Bronchial epithelial cell (primary cell): ENCODE measurements at regions not wholly inside any gene's neighbourhood (a gene's known extent, or its start where the extent isn't known, plus 50 kb on each side); places are given as distances from the start of the nearest gene placed in this dataset.
"Not testable (repeated sequence)": the region's sequence is repeated elsewhere in the genome, so short reads cannot be mapped to it uniquely, and the experiment has no call there.

ENCODE experiments used
- DNase-seq: peaks from one replicate; pipeline ENCODE4 v3.0.0-alpha.2; 2010; ENCODE audit warnings: low read depth
- FAIRE-seq: peaks from 2 replicates; lab custom pipeline; 2011; peaks lifted over from hg19 to GRCh38; lab: Jason Lieb, UNC
- H3K27me3 ChIP-seq: 2 replicates; pipeline ENCODE4 v1.5.1; 2011; ENCODE audit warnings: low read length; ENCODE audit not compliant: control insufficient read depth, insufficient read depth
- H3K36me3 ChIP-seq: 2 replicates; pipeline ENCODE4 v1.5.1; 2011; ENCODE audit warnings: low read length; ENCODE audit not compliant: control insufficient read depth, insufficient read depth
- H3K4me3 ChIP-seq: 2 replicates; pipeline ENCODE4 v1.5.1; 2011; ENCODE audit warnings: mild to moderate bottlenecking, low read depth, low read length, control low read depth
- TF ChIP-seq, protein P1 (sequence below): IDR thresholded peaks from 2 replicates; pipeline ENCODE4 v1.5.1; 2011; ENCODE audit warnings: mild to moderate bottlenecking, moderate library complexity, low read length, control low read depth, inconsistent platforms; ENCODE audit not compliant: insufficient read depth, severe bottlenecking

DNA sequence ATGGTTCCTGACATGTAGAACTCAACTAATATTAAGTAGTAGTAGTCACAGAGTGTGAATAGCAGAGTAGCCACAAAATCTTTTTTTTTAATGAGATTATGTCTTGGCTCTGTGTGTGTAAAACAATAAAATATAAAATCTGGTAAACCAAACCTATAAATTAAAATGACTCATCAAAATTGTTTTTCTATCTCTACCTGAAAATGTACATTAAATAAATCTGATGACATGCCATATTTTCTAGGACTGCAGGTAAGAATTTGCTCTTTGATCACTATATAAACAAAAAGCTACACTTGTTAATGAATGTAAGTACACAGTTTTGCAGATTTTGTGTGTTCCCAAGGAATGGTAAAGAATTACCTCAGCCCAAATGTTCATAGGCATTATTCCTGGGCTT lies 1231.5 kb downstream of the JRKL start:
- H3K4me3 ChIP-seq, result no peak overlapping the region
- FAIRE-seq (no peak), DNase-seq (no peak)
- no peaks in the 10 kb centered on the region for H3K27me3 ChIP-seq
- TF ChIP-seq, protein P1, sequence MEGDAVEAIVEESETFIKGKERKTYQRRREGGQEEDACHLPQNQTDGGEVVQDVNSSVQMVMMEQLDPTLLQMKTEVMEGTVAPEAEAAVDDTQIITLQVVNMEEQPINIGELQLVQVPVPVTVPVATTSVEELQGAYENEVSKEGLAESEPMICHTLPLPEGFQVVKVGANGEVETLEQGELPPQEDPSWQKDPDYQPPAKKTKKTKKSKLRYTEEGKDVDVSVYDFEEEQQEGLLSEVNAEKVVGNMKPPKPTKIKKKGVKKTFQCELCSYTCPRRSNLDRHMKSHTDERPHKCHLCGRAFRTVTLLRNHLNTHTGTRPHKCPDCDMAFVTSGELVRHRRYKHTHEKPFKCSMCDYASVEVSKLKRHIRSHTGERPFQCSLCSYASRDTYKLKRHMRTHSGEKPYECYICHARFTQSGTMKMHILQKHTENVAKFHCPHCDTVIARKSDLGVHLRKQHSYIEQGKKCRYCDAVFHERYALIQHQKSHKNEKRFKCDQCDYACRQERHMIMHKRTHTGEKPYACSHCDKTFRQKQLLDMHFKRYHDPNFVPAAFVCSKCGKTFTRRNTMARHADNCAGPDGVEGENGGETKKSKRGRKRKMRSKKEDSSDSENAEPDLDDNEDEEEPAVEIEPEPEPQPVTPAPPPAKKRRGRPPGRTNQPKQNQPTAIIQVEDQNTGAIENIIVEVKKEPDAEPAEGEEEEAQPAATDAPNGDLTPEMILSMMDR, result no peak
- no peaks in the 10 kb centered on the region for H3K36me3 ChIP-seq

DNA sequence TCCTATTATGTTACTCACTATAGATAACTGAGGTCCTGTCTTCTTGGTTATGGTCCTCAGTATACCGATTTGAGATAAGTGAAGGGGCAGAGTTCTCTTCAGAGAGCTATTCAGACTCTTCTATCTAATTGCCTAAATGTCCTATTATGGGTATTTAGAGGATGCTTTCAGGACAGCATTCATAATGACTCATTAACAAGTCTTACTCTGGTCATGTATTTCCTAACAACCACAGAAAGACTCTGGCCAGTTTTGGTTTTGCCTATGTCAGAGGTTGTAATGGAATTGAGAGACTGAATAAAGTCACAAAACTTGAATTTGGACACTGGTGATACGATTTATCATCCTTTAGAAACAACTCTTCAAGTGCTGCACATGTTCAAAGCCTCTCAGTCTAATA lies 1233.0 kb downstream of the JRKL start:
- FAIRE-seq (no peak), DNase-seq (peak; percentile 1)
- Histone ChIP-seq H3K36me3 (no peaks in the 10 kb centered on the region), H3K4me3 (no peak overlapping the region), H3K27me3 (no peaks in the 10 kb centered on the region)
- TF ChIP-seq, protein P1, result no peak

DNA sequence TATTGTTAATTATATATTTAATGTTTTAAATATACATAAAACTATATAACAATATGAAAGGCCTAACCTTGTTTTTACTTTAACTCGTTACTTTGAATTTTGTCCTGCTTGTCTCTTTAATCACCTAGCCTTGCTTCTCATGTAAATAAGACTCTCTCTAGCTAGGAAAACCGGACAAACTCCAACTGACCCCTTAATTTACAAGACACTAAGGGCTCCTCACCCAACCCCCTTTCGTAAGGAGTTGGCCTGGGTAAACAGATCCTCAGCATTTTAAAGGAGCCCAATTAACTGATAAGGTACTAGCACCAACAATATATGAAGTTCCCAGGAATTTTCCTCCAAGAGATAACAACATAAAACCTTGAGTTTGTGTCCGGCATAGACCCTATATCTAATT lies 1246.9 kb downstream of the JRKL start:
- not testable (repeated sequence) for DNase-seq, H3K27me3 ChIP-seq, H3K4me3 ChIP-seq, FAIRE-seq, H3K36me3 ChIP-seq

DNA sequence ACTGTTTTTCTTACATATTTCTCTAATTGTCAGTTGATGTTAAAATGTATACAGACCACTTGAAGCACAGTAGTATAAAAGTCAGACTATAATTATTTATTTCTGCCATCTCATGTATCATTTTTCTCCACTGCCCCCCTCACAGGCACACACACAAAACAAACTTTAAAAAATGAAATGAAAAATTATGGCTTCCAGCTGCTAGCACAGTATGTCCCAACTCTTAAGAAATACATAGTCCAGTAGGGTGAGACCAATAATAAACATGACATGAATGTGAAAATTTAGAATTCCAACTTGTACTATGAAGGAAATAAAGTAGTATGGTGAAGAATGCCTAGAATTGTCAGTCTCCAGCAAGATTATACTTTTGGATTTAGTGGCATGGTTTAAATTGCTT lies 1247.9 kb downstream of the JRKL start:
- FAIRE-seq (no peak), DNase-seq (no peak)
- TF ChIP-seq, protein P1, result no peak
- Histone ChIP-seq H3K36me3 (no peaks in the 10 kb centered on the region), H3K4me3 (no peak overlapping the region), H3K27me3 (no peaks in the 10 kb centered on the region)

DNA sequence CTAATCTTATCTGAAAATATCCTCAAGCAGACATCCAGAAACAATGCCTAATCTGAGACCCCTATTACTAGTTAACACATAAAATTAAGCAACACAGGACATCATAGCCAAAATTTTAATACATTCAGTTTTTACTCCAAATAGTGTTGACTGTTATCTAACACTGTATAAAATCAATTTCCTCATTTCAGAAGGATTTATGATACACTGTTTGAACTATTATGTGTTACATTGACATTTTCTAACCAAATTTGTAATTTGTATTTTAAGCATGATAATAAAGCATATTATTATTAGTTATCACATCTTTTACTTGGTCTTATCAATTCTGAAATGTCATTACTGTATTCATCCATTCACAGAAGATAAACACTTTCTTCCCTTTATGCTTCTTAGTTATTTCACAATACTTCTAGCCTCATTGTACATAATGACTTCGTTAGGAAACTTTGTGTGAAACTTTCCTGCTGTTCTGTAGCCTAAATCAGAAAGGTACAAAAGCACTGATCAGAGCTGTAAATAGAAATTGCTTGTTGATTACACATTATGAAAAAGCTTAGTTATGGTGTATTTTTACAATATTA lies 1248.9 kb downstream of the JRKL start:
- H3K36me3 ChIP-seq, result no peaks in the 10 kb centered on the region
- H3K27me3 ChIP-seq, result no peaks in the 10 kb centered on the region
- H3K4me3 ChIP-seq, result no peak overlapping the region
- FAIRE-seq (no peak), DNase-seq (no peak)
- TF ChIP-seq, protein P1, result no peak

DNA sequence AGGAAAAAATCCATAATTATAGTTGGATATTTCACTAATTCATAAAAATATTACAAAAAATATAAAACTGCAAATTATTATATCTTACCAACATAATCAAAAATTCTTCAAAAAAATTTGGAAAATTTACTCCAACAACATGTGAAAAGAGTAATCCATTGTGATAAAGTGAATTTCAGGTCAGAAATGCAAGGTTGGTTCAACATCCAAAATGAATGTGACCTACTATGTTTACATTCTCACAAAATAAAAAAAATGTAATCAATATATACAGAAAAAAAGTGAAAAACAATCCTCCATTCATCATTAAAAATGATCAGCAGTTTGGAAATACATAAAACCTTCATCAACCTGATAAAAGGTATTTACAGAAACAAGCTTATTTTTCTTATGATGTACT lies 1252.2 kb downstream of the JRKL start:
- DNase-seq (no peak), FAIRE-seq (no peak)
- Histone ChIP-seq H3K27me3 (no peaks in the 10 kb centered on the region), H3K36me3 (no peaks in the 10 kb centered on the region), H3K4me3 (no peak overlapping the region)
- TF ChIP-seq, protein P1, result no peak
